ENCODE measurements at regions not wholly inside any gene's neighbourhood (a gene's known extent, or its start where the extent isn't known, plus 50 kb on each side); places are given as distances from the start of the nearest gene placed in this dataset.

- no peak for DNase-seq
These were observed 97.4 kb upstream of the THY1 start for GRCh38 chr11:119520400-119520799.

GRCh38 chr11:119519796-119520195 is 96.8 kb upstream of the THY1 start:
- DNase-seq: no peak

- DNase-seq: no peak
These were observed 96.1 kb upstream of the THY1 start for GRCh38 chr11:119518746-119519730.

- no peak for DNase-seq
These were observed 92.9 kb upstream of the THY1 start for GRCh38 chr11:119515771-119516400.

GRCh38 chr11:119513806-119514170 is 90.8 kb upstream of the THY1 start:
- DNase-seq: no peak

GRCh38 chr11:119513131-119513805 is 90.3 kb upstream of the THY1 start:
- DNase-seq: no peak

GRCh38 chr11:119512369-119512768 is 89.4 kb upstream of the THY1 start:
- DNase-seq: no peak

- DNase-seq: no peak
These were observed 88.8 kb upstream of the THY1 start for GRCh38 chr11:119511614-119512306.

GRCh38 chr11:119509969-119510401 is 87.0 kb upstream of the THY1 start:
- no peak for DNase-seq

GRCh38 chr11:119509282-119509841 is 86.4 kb upstream of the THY1 start:
- no peak for DNase-seq

GRCh38 chr11:119506436-119506835 is 83.5 kb upstream of the THY1 start:
- DNase-seq: no peak

- DNase-seq: no peak
These were observed 82.9 kb upstream of the THY1 start for GRCh38 chr11:119505861-119506260.

GRCh38 chr11:119505071-119505470 is 82.1 kb upstream of the THY1 start:
- no peak for DNase-seq

- no peak for DNase-seq
These were observed 81.4 kb upstream of the THY1 start for GRCh38 chr11:119504371-119504770.

- no peak for DNase-seq
These were observed 78.9 kb upstream of the THY1 start for GRCh38 chr11:119501777-119502405.

- no peak for DNase-seq
These were observed 74.7 kb upstream of the THY1 start for GRCh38 chr11:119497717-119498116.

GRCh38 chr11:119496997-119497396 is 74.0 kb upstream of the THY1 start:
- no peak for DNase-seq

- no peak for DNase-seq
These were observed 73.5 kb upstream of the THY1 start for GRCh38 chr11:119496469-119496868.

- DNase-seq: no peak
These were observed 70.7 kb upstream of the THY1 start for GRCh38 chr11:119493712-119494111.

- peak; percentile 90 to 98 for DNase-seq
These were observed 69.0 kb upstream of the THY1 start for GRCh38 chr11:119491753-119492510.

GRCh38 chr11:119490253-119491006 is 67.5 kb upstream of the THY1 start:
- no peak for DNase-seq

All from NCI-H2081 (cell line).